IPS DF 6.9 (cell line): ENCODE measurements at regions not wholly inside any gene's neighbourhood (a gene's known extent, or its start where the extent isn't known, plus 50 kb on each side); places are given as distances from the start of the nearest gene placed in this dataset.
"Not testable (repeated sequence)": the region's sequence is repeated elsewhere in the genome, so short reads cannot be mapped to it uniquely, and the experiment has no call there.

Experiments
- DNase-seq: peaks from one replicate; pipeline ENCODE4 v3.0.0-alpha.2; 2013; ENCODE audit warnings: low read depth, low spot score
- H3K27ac ChIP-seq: one replicate; pipeline ENCODE4 v1.5.1; 2013; ENCODE audit warnings: low read length, control low read depth
- H3K27me3 ChIP-seq: 2 replicates; pipeline ENCODE4 v1.6.1; 2013; ENCODE audit warnings: mild to moderate bottlenecking, low read length; ENCODE audit not compliant: control insufficient read depth, insufficient read depth
- H3K36me3 ChIP-seq: 2 replicates; pipeline ENCODE4 v1.6.1; 2013; ENCODE audit warnings: low read length; ENCODE audit not compliant: control insufficient read depth, insufficient read depth
- H3K4me1 ChIP-seq: 2 replicates; pipeline ENCODE4 v1.6.1; 2013; ENCODE audit warnings: low read length; ENCODE audit not compliant: control insufficient read depth, insufficient read depth
- H3K4me3 ChIP-seq: 2 replicates; pipeline ENCODE4 v1.5.1; 2013; ENCODE audit warnings: mild to moderate bottlenecking, low read length
- H3K9me3 ChIP-seq: 2 replicates; pipeline ENCODE4 v1.6.1; 2013; ENCODE audit warnings: low read length, inconsistent platforms; ENCODE audit not compliant: control insufficient read depth, insufficient read depth
- WGBS: extraction: QIAGEN DNeasy Blood & Tissue Kit; methylation state at CpG from one replicate; pipeline ENCODE4 v1.1.7; 2013; ENCODE audit warnings: mixed read lengths, missing lambda C conversion rate; ENCODE audit not compliant: insufficient read length, insufficient coverage; 5-methylcytosine and 5-hydroxymethylcytosine counted together

GRCh38 chrX:87924619-87925018, 407.0 kb downstream of the KLHL4 start:
- no CpG with 5 or more reads among the region's 3 CpGs for WGBS
- H3K27me3 ChIP-seq = no peaks in the 10 kb centered on the region

GRCh38 chrX:87941841-87942240, 424.2 kb downstream of the KLHL4 start:
- Histone ChIP-seq H3K4me3 (no peak overlapping the region), H3K27me3 (no peaks in the 10 kb centered on the region), H3K9me3 (no peaks in the 10 kb centered on the region), H3K36me3 (no peaks in the 10 kb centered on the region), H3K27ac (no peak overlapping the region), H3K4me1 (no peaks in the 10 kb centered on the region)
- WGBS = no CpG with 5 or more reads among the region's 7 CpGs
- DNase-seq = no peak

More at GRCh38 chrX:87924619-87925018, 407.0 kb downstream of the KLHL4 start:
- Histone ChIP-seq H3K9me3 (no peaks in the 10 kb centered on the region), H3K27ac (no peak overlapping the region), H3K4me3 (no peak overlapping the region), H3K36me3 (no peaks in the 10 kb centered on the region), H3K4me1 (no peaks in the 10 kb centered on the region)
- DNase-seq = no peak

- Histone ChIP-seq H3K4me3 (no peak overlapping the region), H3K4me1 (no peaks in the 10 kb centered on the region)
- DNase-seq = no peak
Measured at GRCh38 chrX:87961471-87961870, 443.9 kb downstream of the KLHL4 start.

GRCh38 chrX:87968118-87968517, 450.5 kb downstream of the KLHL4 start:
- WGBS = 100% methylated on average over 2 of the region's 2 CpGs
- H3K27ac ChIP-seq = no peak overlapping the region
- H3K36me3 ChIP-seq = no peaks in the 10 kb centered on the region
- H3K9me3 ChIP-seq = no peaks in the 10 kb centered on the region
- no peaks in the 10 kb centered on the region for H3K4me1 ChIP-seq
- H3K4me3 ChIP-seq = no peak overlapping the region
- no peaks in the 10 kb centered on the region for H3K27me3 ChIP-seq
- DNase-seq = no peak

More at GRCh38 chrX:87961471-87961870, 443.9 kb downstream of the KLHL4 start:
- no CpG with 5 or more reads among the region's 4 CpGs for WGBS
- no peaks in the 10 kb centered on the region for H3K27me3 ChIP-seq
- no peaks in the 10 kb centered on the region for H3K36me3 ChIP-seq
- no peaks in the 10 kb centered on the region for H3K9me3 ChIP-seq
- no peak overlapping the region for H3K27ac ChIP-seq

- no CpG with 5 or more reads among the region's 6 CpGs for WGBS
- not testable (repeated sequence) for H3K27me3 ChIP-seq, H3K36me3 ChIP-seq, H3K27ac ChIP-seq, H3K4me1 ChIP-seq, H3K4me3 ChIP-seq, DNase-seq, H3K9me3 ChIP-seq
Measured at GRCh38 chrX:87972121-87972520, 454.5 kb downstream of the KLHL4 start.

GRCh38 chrX:87975365-87975764, 457.8 kb downstream of the KLHL4 start:
- no CpG with 5 or more reads among the region's 1 CpG for WGBS
- Histone ChIP-seq H3K4me3 (no peak overlapping the region), H3K4me1 (no peaks in the 10 kb centered on the region), H3K36me3 (no peaks in the 10 kb centered on the region), H3K27ac (no peak overlapping the region), H3K9me3 (no peaks in the 10 kb centered on the region), H3K27me3 (no peaks in the 10 kb centered on the region)
- DNase-seq = no peak

- no CpG with 5 or more reads among the region's 3 CpGs for WGBS
- H3K4me3 ChIP-seq, H3K9me3 ChIP-seq, DNase-seq, H3K36me3 ChIP-seq, H3K27ac ChIP-seq, H3K4me1 ChIP-seq, H3K27me3 ChIP-seq: not testable (repeated sequence)
Measured at GRCh38 chrX:88007873-88008272, 490.3 kb downstream of the KLHL4 start.

- H3K9me3 ChIP-seq = no peaks in the 10 kb centered on the region
- no peak overlapping the region for H3K4me3 ChIP-seq
- no peaks in the 10 kb centered on the region for H3K4me1 ChIP-seq
- no peaks in the 10 kb centered on the region for H3K36me3 ChIP-seq
- WGBS = no CpG with 5 or more reads among the region's 3 CpGs
- no peak overlapping the region for H3K27ac ChIP-seq
- DNase-seq = no peak
- no peaks in the 10 kb centered on the region for H3K27me3 ChIP-seq
Measured at GRCh38 chrX:88024022-88024421, 506.4 kb downstream of the KLHL4 start.

GRCh38 chrX:88072339-88073030, 554.9 kb downstream of the KLHL4 start:
- no peak for DNase-seq
- no peak overlapping the region for H3K27ac ChIP-seq
- H3K36me3 ChIP-seq = no peaks in the 10 kb centered on the region
- whole genome bisulfite sequencing = no CpG with 5 or more reads among the region's 2 CpGs
- H3K9me3 ChIP-seq = no peaks in the 10 kb centered on the region
- H3K4me3 ChIP-seq = no peak overlapping the region
- no peaks in the 10 kb centered on the region for H3K27me3 ChIP-seq
- H3K4me1 ChIP-seq = no peaks in the 10 kb centered on the region

GRCh38 chrX:88101968-88102367, 584.4 kb downstream of the KLHL4 start:
- no peak for DNase-seq
- no CpG with 5 or more reads among the region's 2 CpGs for WGBS
- H3K9me3 ChIP-seq = no peaks in the 10 kb centered on the region
- H3K4me1 ChIP-seq = no peaks in the 10 kb centered on the region
- no peaks in the 10 kb centered on the region for H3K27me3 ChIP-seq
- no peak overlapping the region for H3K27ac ChIP-seq
- H3K4me3 ChIP-seq = no peak overlapping the region
- no peaks in the 10 kb centered on the region for H3K36me3 ChIP-seq

GRCh38 chrX:88135735-88136134, 611.3 kb upstream of the CPXCR1 start:
- H3K36me3 ChIP-seq = no peaks in the 10 kb centered on the region
- no peak for DNase-seq
- no peaks in the 10 kb centered on the region for H3K4me1 ChIP-seq
- no peak overlapping the region for H3K27ac ChIP-seq
- H3K27me3 ChIP-seq = no peaks in the 10 kb centered on the region
- no peaks in the 10 kb centered on the region for H3K9me3 ChIP-seq
- no peak overlapping the region for H3K4me3 ChIP-seq
- no CpG with 5 or more reads among the region's 3 CpGs for WGBS
